HG02981 (cell line): ENCODE measurements at regions not wholly inside any gene's neighbourhood (a gene's known extent, or its start where the extent isn't known, plus 50 kb on each side); places are given as distances from the start of the nearest gene placed in this dataset.
"Not testable (repeated sequence)": the region's sequence is repeated elsewhere in the genome, so short reads cannot be mapped to it uniquely, and the experiment has no call there.

Experiments used
- ATAC-seq: cut with Tn5 transposase; IDR thresholded peaks from one replicate; pipeline ENCODE4 v1.9.1; 2021; ENCODE audit warnings: mild to moderate bottlenecking, moderate library complexity; ENCODE audit not compliant: unreplicated experiment

GRCh38 chr2:65765376-65765775 lies 333.0 kb upstream of the SPRED2 start:
- ATAC-seq = no peak

GRCh38 chr2:65762068-65762467 lies 329.7 kb upstream of the SPRED2 start:
- no peak for ATAC-seq

GRCh38 chr2:65754219-65754618 lies 321.8 kb upstream of the SPRED2 start:
- ATAC-seq = no peak

GRCh38 chr2:65751408-65751807 lies 319.0 kb upstream of the SPRED2 start:
- no peak for ATAC-seq

GRCh38 chr2:65749545-65749944 lies 317.1 kb upstream of the SPRED2 start:
- ATAC-seq = no peak

GRCh38 chr2:65747875-65748274 lies 315.5 kb upstream of the SPRED2 start:
- not testable (repeated sequence) for ATAC-seq

- no peak for ATAC-seq
Measured at GRCh38 chr2:65746931-65747675, 314.7 kb upstream of the SPRED2 start.

GRCh38 chr2:65744477-65745200 lies 312.2 kb upstream of the SPRED2 start:
- no peak for ATAC-seq

- ATAC-seq = no peak
Measured at GRCh38 chr2:65742977-65743376, 310.6 kb upstream of the SPRED2 start.

GRCh38 chr2:65739927-65740326 lies 307.5 kb upstream of the SPRED2 start:
- no peak for ATAC-seq

GRCh38 chr2:65737452-65738011 lies 305.1 kb upstream of the SPRED2 start:
- no peak for ATAC-seq

GRCh38 chr2:65731476-65731875 lies 299.1 kb upstream of the SPRED2 start:
- no peak for ATAC-seq

GRCh38 chr2:65730186-65730585 lies 297.8 kb upstream of the SPRED2 start:
- no peak for ATAC-seq

- ATAC-seq = no peak
Measured at GRCh38 chr2:65729246-65729645, 296.8 kb upstream of the SPRED2 start.

GRCh38 chr2:65728477-65729180 lies 296.2 kb upstream of the SPRED2 start:
- no peak for ATAC-seq

- ATAC-seq = no peak
Measured at GRCh38 chr2:65727816-65728215, 295.4 kb upstream of the SPRED2 start.

GRCh38 chr2:65727381-65727780 lies 295.0 kb upstream of the SPRED2 start:
- ATAC-seq = no peak

GRCh38 chr2:65724752-65725151 lies 292.4 kb upstream of the SPRED2 start:
- no peak for ATAC-seq

GRCh38 chr2:65724336-65724735 lies 291.9 kb upstream of the SPRED2 start:
- no peak for ATAC-seq

GRCh38 chr2:65722028-65722778 lies 289.8 kb upstream of the SPRED2 start:
- ATAC-seq = no peak

- no peak for ATAC-seq
Measured at GRCh38 chr2:65716698-65717097, 284.3 kb upstream of the SPRED2 start.
